H1 (cell line): ENCODE measurements at regions not wholly inside any gene's neighbourhood (a gene's known extent, or its start where the extent isn't known, plus 50 kb on each side); places are given as distances from the start of the nearest gene placed in this dataset.

Source experiments
- CTCF ChIA-PET: fragments of 300-600 bp; sonication (Branson Sonifier 250); formaldehyde crosslinking; loops from one replicate; lab custom pipeline; 2021; ENCODE audit not compliant: partially characterized antibody; lab: Charles Lee
- POLR2A ChIA-PET: fragments of 300-600 bp; sonication (Branson Sonifier 250); formaldehyde crosslinking; loops from one replicate; lab custom pipeline; 2021; ENCODE audit warnings: inconsistent platforms; ENCODE audit not compliant: partially characterized antibody; lab: Charles Lee
- DNase-seq, 2 experiments: peaks; one replicate each; pipeline versions ENCODE4 v3.0.0 to v3.0.0-alpha.2; 2010 to 2022; ENCODE audit warnings: low spot score in 2 of 2, low read depth in 1 of 2, mixed read lengths in 1 of 2
- FAIRE-seq: peaks from 2 replicates; lab custom pipeline; 2011; peaks lifted over from hg19 to GRCh38; lab: Jason Lieb, UNC
- H2AFZ ChIP-seq: 2 replicates; pipeline ENCODE4 v1.8.1; 2012; ENCODE audit warnings: low read length, inconsistent platforms
- H2AK5ac ChIP-seq: 2 replicates; pipeline ENCODE4 v1.6.1; 2013; ENCODE audit warnings: low read depth, low read length
- H2BK120ac ChIP-seq: replicated peaks from 2 replicates; pipeline ENCODE3; 2013; ENCODE audit warnings: low read depth, low read length, inconsistent platforms
- H2BK12ac ChIP-seq: 2 replicates; pipeline ENCODE4 v1.6.1; 2013; ENCODE audit warnings: low read depth, low read length
- H2BK15ac ChIP-seq: 2 replicates; pipeline ENCODE4 v1.6.1; 2013; ENCODE audit warnings: low read length
- H2BK20ac ChIP-seq: 2 replicates; pipeline ENCODE4 v1.6.1; 2013; ENCODE audit warnings: low read length
- H2BK5ac ChIP-seq: 2 replicates; pipeline ENCODE4 v1.6.1; 2013; ENCODE audit warnings: low read depth, low read length
- H3K14ac ChIP-seq: 2 replicates; pipeline ENCODE4 v1.6.1; 2013; ENCODE audit warnings: inconsistent platforms; ENCODE audit not compliant: insufficient read length
- H3K18ac ChIP-seq: 2 replicates; pipeline ENCODE4 v1.6.1; 2013; ENCODE audit warnings: low read length; ENCODE audit errors: extremely low read depth
- H3K23ac ChIP-seq: 2 replicates; pipeline ENCODE4 v1.6.1; 2013; ENCODE audit warnings: inconsistent platforms; ENCODE audit not compliant: insufficient read length
- H3K23me2 ChIP-seq: 2 replicates; pipeline ENCODE4 v1.6.1; 2013; ENCODE audit warnings: low read depth, low read length
- H3K27ac ChIP-seq: 2 replicates; pipeline ENCODE4 v1.6.1; 2011; ENCODE audit warnings: low read depth, low read length, inconsistent platforms
- H3K27me3 ChIP-seq, 4 experiments: replicated peaks in 1 of 4; 1 replicate in 1 of 4; 2 replicates in 3 of 4; pipeline versions ENCODE4 v1.6.1 to v1.8.1; 2011 to 2013; ENCODE audit warnings: low read length in 3 of 4, mild to moderate bottlenecking in 3 of 4, inconsistent platforms in 2 of 4, mixed read lengths in 2 of 4, moderate library complexity in 1 of 4; ENCODE audit not compliant: control insufficient read depth in 3 of 4, insufficient read depth in 3 of 4; ENCODE audit errors: extremely low read depth in 1 of 4
- H3K36me3 ChIP-seq, 4 experiments: 2 replicates each; pipeline versions ENCODE4 v1.6.1 to v1.8.1; 2011 to 2013; ENCODE audit warnings: mild to moderate bottlenecking in 4 of 4, low read length in 3 of 4, moderate library complexity in 2 of 4, control low read depth in 1 of 4, inconsistent platforms in 1 of 4; ENCODE audit not compliant: insufficient read depth in 4 of 4, control insufficient read depth in 2 of 4
- H3K4ac ChIP-seq: replicated peaks from 2 replicates; pipeline ENCODE3; 2013; ENCODE audit warnings: low read length, low read depth, mixed read lengths, inconsistent platforms; ENCODE audit not compliant: insufficient read length
- H3K4me1 ChIP-seq, 4 experiments: replicated peaks in 1 of 4; 1 replicate in 1 of 4; 2 replicates in 3 of 4; pipeline versions ENCODE4 v1.6.1 to v1.8.1; 2011 to 2013; ENCODE audit warnings: low read length in 3 of 4, inconsistent platforms in 2 of 4, mixed read lengths in 1 of 4; ENCODE audit not compliant: insufficient read depth in 4 of 4, control insufficient read depth in 3 of 4
- H3K4me2 ChIP-seq, 2 experiments: 2 replicates each; pipeline versions ENCODE4 v1.6.1 to v1.8.1; 2011 to 2013; ENCODE audit warnings: low read depth in 2 of 2, low read length in 2 of 2, control low read depth in 1 of 2, inconsistent platforms in 1 of 2, mild to moderate bottlenecking in 1 of 2; ENCODE audit not compliant: insufficient read depth in 1 of 2
- H3K4me3 ChIP-seq, 4 experiments: fragments of 200-600, 300-600 bp in 1 of 4; sonication (generic), shearing (Covaris generic), sonication (Bioruptor Twin) in 1 of 4; 2 replicates each; pipeline versions ENCODE4 v1.5.1 to v1.8.1; 2011 to 2016; ENCODE audit warnings: low read length in 4 of 4, low read depth in 3 of 4, control low read depth in 2 of 4, inconsistent platforms in 2 of 4, mild to moderate bottlenecking in 2 of 4, mixed read lengths in 1 of 4, moderate library complexity in 1 of 4; ENCODE audit not compliant: insufficient read depth in 2 of 4; ENCODE audit errors: extremely low read depth in 1 of 4
- H3K56ac ChIP-seq: replicated peaks from 2 replicates; pipeline ENCODE3; 2013; ENCODE audit warnings: low read depth, mild to moderate bottlenecking, mixed read lengths, low read length, inconsistent platforms; ENCODE audit not compliant: insufficient read length
- H3K79me1 ChIP-seq: 2 replicates; pipeline ENCODE4 v1.6.1; 2013; ENCODE audit warnings: low read depth, low read length, control low read depth
- H3K79me2 ChIP-seq, 2 experiments: 2 replicates each; pipeline versions ENCODE4 v1.6.1 to v1.8.1; 2012 to 2013; ENCODE audit warnings: low read length in 2 of 2, mild to moderate bottlenecking in 2 of 2, inconsistent platforms in 1 of 2; ENCODE audit not compliant: insufficient read depth in 2 of 2, control insufficient read depth in 1 of 2
- H3K9ac ChIP-seq, 4 experiments: replicated peaks in 1 of 4; 1 replicate in 1 of 4; 2 replicates in 3 of 4; pipeline versions ENCODE4 v1.6.1 to v1.8.1; 2011 to 2013; ENCODE audit warnings: low read depth in 3 of 4, low read length in 3 of 4, control low read depth in 2 of 4, mild to moderate bottlenecking in 2 of 4, moderate library complexity in 2 of 4, inconsistent platforms in 1 of 4; ENCODE audit errors: extremely low read depth in 1 of 4
- H3K9me3 ChIP-seq, 2 experiments: 2 replicates each; pipeline versions ENCODE4 v1.6.1 to v1.8.1; 2012 to 2013; ENCODE audit warnings: mild to moderate bottlenecking in 2 of 2, moderate library complexity in 2 of 2, control low read depth in 1 of 2, inconsistent platforms in 1 of 2, low read depth in 1 of 2, low read length in 1 of 2, mixed read lengths in 1 of 2; ENCODE audit not compliant: insufficient read depth in 2 of 2
- H4K20me1 ChIP-seq, 2 experiments: replicated peaks in 1 of 2; 2 replicates each; pipeline versions ENCODE3 to v1.8.1; 2011 to 2013; ENCODE audit warnings: inconsistent platforms in 2 of 2, low read length in 2 of 2, mild to moderate bottlenecking in 1 of 2; ENCODE audit not compliant: insufficient read depth in 2 of 2, control insufficient read depth in 1 of 2
- H4K5ac ChIP-seq: 2 replicates; pipeline ENCODE4 v1.6.1; 2013; ENCODE audit warnings: low read length, low read depth, mixed read lengths, inconsistent platforms; ENCODE audit not compliant: insufficient read length
- H4K8ac ChIP-seq: 2 replicates; pipeline ENCODE4 v1.8.0; 2013; ENCODE audit warnings: mild to moderate bottlenecking, moderate library complexity, low read length, inconsistent platforms; ENCODE audit not compliant: insufficient read depth; ENCODE audit errors: extremely low read depth
- H4K91ac ChIP-seq: replicated peaks from 2 replicates; pipeline ENCODE3; 2013; ENCODE audit warnings: low read length, mixed read lengths, inconsistent platforms; ENCODE audit not compliant: insufficient read length
- POU5F1 ChIP-seq: IDR thresholded peaks from 2 replicates; pipeline ENCODE4 v1.6.1; 2011; ENCODE audit warnings: low read depth, mild to moderate bottlenecking, low read length, moderate library complexity
- SAP30 ChIP-seq: fragments of 300-600 bp; sonication (generic); IDR thresholded peaks from 2 replicates; pipeline ENCODE4 v1.7.1; 2012; ENCODE audit warnings: low read length, moderate library complexity, mild to moderate bottlenecking, inconsistent platforms; ENCODE audit not compliant: insufficient read depth, insufficient replicate concordance
- SP1 ChIP-seq: IDR thresholded peaks from 2 replicates; pipeline ENCODE4 v1.6.1; 2011; ENCODE audit warnings: low read depth, low read length
- WGBS, 2 experiments: shearing (Covaris generic) in 1 of 2; methylation state at CpG; one replicate each; pipeline versions ENCODE4 v1.1.6 to v1.1.7; 2013 to 2015; ENCODE audit warnings: low lambda C conversion rate in 2 of 2, mixed read lengths in 2 of 2, inconsistent platforms in 1 of 2, low coverage in 1 of 2, missing lambda C conversion rate in 1 of 2; ENCODE audit not compliant: insufficient replicate concordance in 2 of 2, insufficient coverage in 1 of 2, insufficient read length in 1 of 2; ENCODE audit errors: extremely low coverage in 1 of 2, missing lambda C conversion rate in 1 of 2; 5-methylcytosine and 5-hydroxymethylcytosine counted together

GRCh38 chr16:62644030-62644812 is 608.0 kb upstream of the CDH8 start:
- H3K56ac ChIP-seq, result no peak overlapping the region
- no peak overlapping the region for H2BK120ac ChIP-seq
- FAIRE-seq, result no peak
- CTCF ChIA-PET, result interaction anchor here (0.9 kb wide), 1 partner anchor 8 kb away, joined by 3 read pairs; no protein-coding TSS in a partner anchor
- H3K14ac ChIP-seq, result no peak overlapping the region
- no peak overlapping the region for H4K91ac ChIP-seq
- no peak overlapping the region; the same call in 1 of the 2 replicates for H2AFZ ChIP-seq
- POLR2A ChIA-PET, result no interaction called here
- no peak overlapping the region for H2BK15ac ChIP-seq
- H2BK20ac ChIP-seq, result no peak overlapping the region
- H2AK5ac ChIP-seq, result no peak overlapping the region
- H3K23ac ChIP-seq, result no peak overlapping the region
- H3K4me3 ChIP-seq, result no peak overlapping the region
- no peaks in the 10 kb centered on the region for H3K79me2 ChIP-seq
- no peak overlapping the region for H3K4ac ChIP-seq
- H3K27me3 ChIP-seq, result no peaks in the 10 kb centered on the region
- H2BK5ac ChIP-seq, result no peak overlapping the region
- no peak overlapping the region for H4K5ac ChIP-seq
- no peak overlapping the region for H3K27ac ChIP-seq
- no peaks in the 10 kb centered on the region for H3K79me1 ChIP-seq
- WGBS, 2 experiments, result 98% methylated on average over 10 of the region's 10 CpGs; no CpG with 5 or more reads in 1 of the 2 experiments
- no peaks in the 10 kb centered on the region for H3K4me1 ChIP-seq
- H4K8ac ChIP-seq, result no peak overlapping the region
- no peaks in the 10 kb centered on the region for H3K9me3 ChIP-seq
- DNase-seq, result no peak
- H4K20me1 ChIP-seq, result no peaks in the 10 kb centered on the region
- no peak for TF ChIP-seq POU5F1
- no peak for TF ChIP-seq SAP30
- no peak for TF ChIP-seq SP1
- H3K4me2 ChIP-seq, result no peak overlapping the region
- H3K18ac ChIP-seq, result no peak overlapping the region
- no peaks in the 10 kb centered on the region for H3K36me3 ChIP-seq
- no peaks in the 10 kb centered on the region for H3K23me2 ChIP-seq
- no peak overlapping the region for H3K9ac ChIP-seq
- no peak overlapping the region for H2BK12ac ChIP-seq
